ENCODE measurements at regions not wholly inside any gene's neighbourhood (a gene's known extent, or its start where the extent isn't known, plus 50 kb on each side); places are given as distances from the start of the nearest gene placed in this dataset.

- H3K9me3 ChIP-seq (replicated peaks in 1 of 11), result peaks cover 0 to 5% (median 0%) of the 10 kb centered on the region in 11 experiments; a peak in 2 of 22 replicates
- H3K4me3 ChIP-seq, result no peak overlapping the region
- no peak overlapping the region for H3K4me2 ChIP-seq
- H3K27ac ChIP-seq, result no peak overlapping the region
- H4K20me1 ChIP-seq, result no peaks in the 10 kb centered on the region
- no peak overlapping the region for H3K9ac ChIP-seq
- no peaks in the 10 kb centered on the region for H3K27me3 ChIP-seq
- TF ChIP-seq Cebpa-rat (IDR thresholded peaks at IDR 0.05), result no peak
- no peaks in the 10 kb centered on the region for H3K36me3 ChIP-seq
- H3K4me1 ChIP-seq, result peaks cover 0 to 13% (median 8%) of the 10 kb centered on the region in 10 experiments; a peak in 14 of 20 replicates
Observed at GRCh38 chr3:115524549-115524948, 98.8 kb upstream of the GAP43 start.

DNA sequence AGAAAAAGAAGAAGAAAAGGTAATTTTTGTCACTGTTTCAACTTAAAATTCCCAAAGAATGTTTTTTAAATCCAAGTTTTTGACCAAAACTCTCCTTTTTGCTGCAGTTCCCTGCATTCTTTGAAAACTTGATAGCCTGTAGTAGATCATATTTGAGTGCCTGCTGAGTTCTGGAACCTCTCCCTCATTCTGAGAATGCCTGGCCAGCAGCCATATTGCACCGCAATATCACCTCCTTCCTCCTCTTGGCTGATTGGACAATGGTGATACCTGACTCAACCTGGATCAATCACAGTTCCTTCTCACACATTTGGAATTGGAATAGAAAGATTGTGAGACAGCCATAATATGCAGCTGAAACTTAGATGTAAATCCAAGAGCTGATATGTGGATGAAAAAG lies 97.6 kb upstream of the GAP43 start:
- Histone ChIP-seq H3K9me3 (replicated peaks in 1 of 11) (peaks cover 0 to 6% (median 0%) of the 10 kb centered on the region in 11 experiments; a peak in 2 of 22 replicates), H3K4me1 (peaks cover 0 to 7% (median 2%) of the 10 kb centered on the region in 10 experiments; a peak in 14 of 20 replicates), H3K27me3 (no peaks in the 10 kb centered on the region), H3K4me3 (no peak overlapping the region), H3K4me2 (no peak overlapping the region), H4K20me1 (no peaks in the 10 kb centered on the region), H3K36me3 (no peaks in the 10 kb centered on the region), H3K9ac (no peak overlapping the region), H3K27ac (no peak overlapping the region)
- TF ChIP-seq Cebpa-rat (IDR thresholded peaks at IDR 0.05), result no peak

DNA sequence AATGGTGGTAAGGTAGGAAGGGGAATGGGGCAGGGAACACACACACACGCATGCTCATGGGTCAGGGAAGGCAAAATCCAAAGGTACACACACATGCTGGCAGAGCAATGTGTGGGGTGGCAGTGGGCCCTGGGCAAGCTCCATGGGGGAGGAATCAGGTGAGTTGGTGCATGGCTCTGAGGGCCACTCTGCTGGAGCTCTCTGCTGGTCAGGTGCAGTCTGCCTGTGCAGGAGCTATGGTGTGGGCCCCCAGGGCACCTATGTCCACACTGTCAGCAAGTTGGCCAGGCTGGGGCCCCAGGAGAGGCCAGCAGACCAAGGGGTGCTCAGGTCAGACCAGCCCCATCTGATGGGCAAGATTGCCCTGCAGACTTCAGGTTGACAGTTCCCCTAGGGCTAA lies 90.1 kb upstream of the GAP43 start:
- H3K4me1 ChIP-seq, result no peaks in the 10 kb centered on the region
- no peak overlapping the region for H3K4me3 ChIP-seq
- H3K4me2 ChIP-seq, result no peak overlapping the region
- peaks cover 0 to 13% (median 0%) of the 10 kb centered on the region in 11 experiments; a peak in 5 of 22 replicates for H3K9me3 ChIP-seq (replicated peaks in 1 of 11)
- H4K20me1 ChIP-seq, result no peaks in the 10 kb centered on the region
- H3K27ac ChIP-seq, result no peak overlapping the region
- H3K27me3 ChIP-seq, result no peaks in the 10 kb centered on the region
- no peak for TF ChIP-seq Cebpa-rat (IDR thresholded peaks at IDR 0.05)
- H3K9ac ChIP-seq, result no peak overlapping the region
- no peaks in the 10 kb centered on the region for H3K36me3 ChIP-seq

GRCh38 chr3:115536171-115536570 lies 87.1 kb upstream of the GAP43 start:
- no peaks in the 10 kb centered on the region for H3K27me3 ChIP-seq
- no peaks in the 10 kb centered on the region for H3K36me3 ChIP-seq
- peaks cover 0 to 7% (median 0%) of the 10 kb centered on the region in 11 experiments; a peak in 4 of 22 replicates for H3K9me3 ChIP-seq (replicated peaks in 1 of 11)
- no peaks in the 10 kb centered on the region for H4K20me1 ChIP-seq
- H3K4me3 ChIP-seq, result no peak overlapping the region
- TF ChIP-seq Cebpa-rat (IDR thresholded peaks at IDR 0.05), result no peak
- H3K4me1 ChIP-seq, result no peaks in the 10 kb centered on the region
- H3K27ac ChIP-seq, result no peak overlapping the region
- no peak overlapping the region for H3K4me2 ChIP-seq
- no peak overlapping the region for H3K9ac ChIP-seq

- Histone ChIP-seq H4K20me1 (no peaks in the 10 kb centered on the region), H3K36me3 (no peaks in the 10 kb centered on the region), H3K4me1 (no peaks in the 10 kb centered on the region), H3K27ac (no peak overlapping the region), H3K4me3 (no peak overlapping the region), H3K9ac (no peak overlapping the region), H3K9me3 (replicated peaks in 1 of 11) (0 out of 22 replicates have a peak, but pooled peaks cover 0 to 2% (median 0%) of the 10 kb centered on the region in 11 experiments), H3K27me3 (no peaks in the 10 kb centered on the region), H3K4me2 (no peak overlapping the region)
- no peak for TF ChIP-seq Cebpa-rat (IDR thresholded peaks at IDR 0.05)
Observed at GRCh38 chr3:115537669-115538068, 85.6 kb upstream of the GAP43 start.

- no peak for TF ChIP-seq Cebpa-rat (IDR thresholded peaks at IDR 0.05)
- Histone ChIP-seq H3K4me2 (no peak overlapping the region), H3K27ac (no peak overlapping the region), H3K4me1 (no peaks in the 10 kb centered on the region), H4K20me1 (no peaks in the 10 kb centered on the region), H3K27me3 (no peaks in the 10 kb centered on the region), H3K4me3 (no peak overlapping the region), H3K9ac (no peak overlapping the region), H3K9me3 (replicated peaks in 1 of 11) (no peaks in the 10 kb centered on the region), H3K36me3 (no peaks in the 10 kb centered on the region)
Observed at GRCh38 chr3:115547207-115547606, 76.1 kb upstream of the GAP43 start.

GRCh38 chr3:115548611-115549010 lies 74.7 kb upstream of the GAP43 start:
- H3K27ac ChIP-seq, result no peak overlapping the region
- no peak for TF ChIP-seq Cebpa-rat (IDR thresholded peaks at IDR 0.05)
- no peak overlapping the region for H3K4me3 ChIP-seq

DNA sequence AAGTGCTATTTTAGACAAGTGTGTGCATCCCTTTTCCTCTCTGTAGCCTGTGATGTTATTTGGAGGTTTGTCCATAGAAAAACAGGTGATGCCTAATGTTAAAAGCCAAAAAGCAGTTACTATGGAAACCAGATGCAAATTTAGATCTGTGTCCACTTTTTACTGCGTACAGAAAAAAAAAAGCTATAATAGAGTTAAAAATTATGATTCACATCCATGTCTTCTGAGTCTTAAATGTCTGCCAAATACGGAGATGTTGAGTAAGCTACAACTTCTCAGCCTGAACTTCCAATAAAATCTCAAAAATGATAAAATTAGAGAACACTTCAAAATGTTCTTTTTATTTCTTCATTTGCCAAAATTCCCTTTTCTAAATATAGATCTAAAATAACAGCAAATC lies 74.2 kb upstream of the GAP43 start:
- Histone ChIP-seq H3K4me1 (no peaks in the 10 kb centered on the region), H4K20me1 (no peaks in the 10 kb centered on the region), H3K4me3 (no peak overlapping the region), H3K27ac (no peak overlapping the region), H3K9me3 (replicated peaks in 1 of 11) (no peaks in the 10 kb centered on the region), H3K9ac (no peak overlapping the region), H3K36me3 (no peaks in the 10 kb centered on the region), H3K4me2 (no peak overlapping the region), H3K27me3 (no peaks in the 10 kb centered on the region)
- TF ChIP-seq Cebpa-rat (IDR thresholded peaks at IDR 0.05), result no peak

More at GRCh38 chr3:115548611-115549010, 74.7 kb upstream of the GAP43 start:
- H3K4me2 ChIP-seq, result no peak overlapping the region
- H3K9ac ChIP-seq, result no peak overlapping the region
- no peaks in the 10 kb centered on the region for H4K20me1 ChIP-seq
- no peaks in the 10 kb centered on the region for H3K27me3 ChIP-seq
- H3K4me1 ChIP-seq, result no peaks in the 10 kb centered on the region
- no peaks in the 10 kb centered on the region for H3K36me3 ChIP-seq
- H3K9me3 ChIP-seq (replicated peaks in 1 of 11), result no peaks in the 10 kb centered on the region

DNA sequence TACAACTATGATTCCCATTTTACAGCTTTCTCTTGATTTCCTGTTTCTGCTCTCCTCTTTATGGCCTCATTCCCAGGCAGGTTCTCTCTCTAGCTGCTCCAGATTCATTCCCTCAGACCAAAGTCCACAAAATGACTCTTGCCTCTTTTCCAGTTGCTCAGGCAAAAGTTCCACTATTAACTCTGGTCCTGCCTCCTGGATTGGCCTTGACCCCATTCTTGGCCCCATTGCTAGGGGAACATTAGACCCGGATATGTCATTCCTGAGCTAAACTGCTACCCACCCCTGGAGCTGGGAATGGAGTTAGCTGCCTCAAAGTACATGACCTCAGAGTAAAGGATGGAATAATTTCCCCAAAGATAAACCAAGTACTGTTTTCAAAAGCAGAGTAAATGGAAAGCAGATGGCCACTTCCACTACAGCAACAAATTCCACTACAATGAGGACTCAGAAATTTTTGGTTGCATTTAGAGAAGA lies 73.0 kb upstream of the GAP43 start:
- Histone ChIP-seq H3K4me3 (no peak overlapping the region), H4K20me1 (no peaks in the 10 kb centered on the region), H3K27ac (no peak overlapping the region), H3K36me3 (no peaks in the 10 kb centered on the region), H3K4me2 (no peak overlapping the region), H3K9ac (no peak overlapping the region), H3K4me1 (no peaks in the 10 kb centered on the region), H3K27me3 (no peaks in the 10 kb centered on the region), H3K9me3 (replicated peaks in 1 of 11) (no peaks in the 10 kb centered on the region)
- no peak for TF ChIP-seq Cebpa-rat (IDR thresholded peaks at IDR 0.05)

- TF ChIP-seq Cebpa-rat (IDR thresholded peaks at IDR 0.05), result no peak
- Histone ChIP-seq H3K4me1 (no peaks in the 10 kb centered on the region), H4K20me1 (no peaks in the 10 kb centered on the region), H3K9me3 (replicated peaks in 1 of 11) (no peaks in the 10 kb centered on the region), H3K9ac (no peak overlapping the region), H3K27me3 (no peaks in the 10 kb centered on the region), H3K4me2 (no peak overlapping the region), H3K36me3 (no peaks in the 10 kb centered on the region), H3K4me3 (no peak overlapping the region), H3K27ac (no peak overlapping the region)
Observed at GRCh38 chr3:115551016-115551415, 72.3 kb upstream of the GAP43 start.
